GM19239 (cell line): ENCODE measurements at regions not wholly inside any gene's neighbourhood (a gene's known extent, or its start where the extent isn't known, plus 50 kb on each side); places are given as distances from the start of the nearest gene placed in this dataset.
"Not testable (repeated sequence)": the region's sequence is repeated elsewhere in the genome, so short reads cannot be mapped to it uniquely, and the experiment has no call there.

Source experiments
- DNase-seq: peaks from one replicate; pipeline ENCODE4 v3.0.0; 2011; ENCODE audit warnings: low spot score; ENCODE audit not compliant: insufficient read length
- FAIRE-seq: peaks from 2 replicates; lab custom pipeline; 2011; peaks lifted over from hg19 to GRCh38; lab: Jason Lieb, UNC

DNA sequence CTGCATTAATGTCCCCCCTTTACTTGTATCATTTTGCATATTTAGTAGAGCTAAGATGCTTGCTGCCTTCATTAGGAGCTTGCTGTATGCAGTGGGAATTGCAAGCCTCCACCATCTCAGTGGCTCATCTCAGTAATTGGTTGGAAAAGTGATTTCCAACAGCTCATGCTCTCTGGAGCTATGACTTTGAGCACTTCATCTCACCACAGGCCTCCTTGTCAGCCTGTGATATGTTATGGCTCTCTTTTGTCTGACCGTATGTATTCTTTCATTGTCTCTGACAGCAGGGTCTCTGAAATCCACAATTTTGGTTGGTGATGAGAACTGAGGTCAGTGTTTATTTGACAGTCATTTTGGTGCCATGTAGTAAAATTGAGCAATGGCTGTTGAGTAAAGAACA is 345.1 kb downstream of the FAT3 start:
- FAIRE-seq = no peak
- DNase-seq = no peak

DNA sequence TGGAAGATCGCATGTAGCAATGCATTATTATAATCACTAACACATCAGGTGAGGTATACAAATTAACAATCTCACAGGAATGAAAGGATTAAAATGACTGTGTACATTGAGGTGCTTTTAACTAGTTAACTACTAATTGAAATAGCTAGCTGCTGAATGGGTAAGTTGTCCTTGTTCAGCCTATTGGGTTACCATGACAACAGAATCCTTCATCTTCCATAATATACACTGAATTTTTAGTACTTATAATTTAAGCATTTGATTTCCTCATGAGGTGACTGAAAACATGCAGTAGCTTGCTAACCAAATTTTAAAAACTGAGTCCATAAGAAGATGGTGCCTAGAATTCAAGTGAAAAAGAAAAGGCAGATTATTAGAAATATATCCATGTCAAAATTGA is 347.9 kb downstream of the FAT3 start:
- DNase-seq = no peak
- FAIRE-seq = no peak

DNA sequence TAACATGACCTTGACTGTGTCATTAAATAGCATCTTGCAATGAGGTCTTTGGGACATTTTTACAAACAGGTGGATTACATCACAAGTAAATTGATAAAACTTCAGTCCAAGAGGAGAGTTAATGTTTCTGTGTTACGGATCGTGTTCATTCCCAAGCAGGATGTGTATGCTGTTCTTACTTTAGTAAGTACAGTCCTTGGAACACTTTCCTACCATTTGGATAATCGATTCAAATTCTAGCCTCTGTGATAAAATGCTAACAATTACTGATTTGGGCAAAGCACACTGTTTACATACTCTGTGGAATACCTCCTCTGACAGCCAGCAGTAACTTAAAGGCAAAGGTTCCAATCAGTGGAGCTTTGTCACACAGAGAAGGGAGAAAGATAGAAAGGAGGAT is 351.7 kb downstream of the FAT3 start:
- DNase-seq (no peak), FAIRE-seq (no peak)

DNA sequence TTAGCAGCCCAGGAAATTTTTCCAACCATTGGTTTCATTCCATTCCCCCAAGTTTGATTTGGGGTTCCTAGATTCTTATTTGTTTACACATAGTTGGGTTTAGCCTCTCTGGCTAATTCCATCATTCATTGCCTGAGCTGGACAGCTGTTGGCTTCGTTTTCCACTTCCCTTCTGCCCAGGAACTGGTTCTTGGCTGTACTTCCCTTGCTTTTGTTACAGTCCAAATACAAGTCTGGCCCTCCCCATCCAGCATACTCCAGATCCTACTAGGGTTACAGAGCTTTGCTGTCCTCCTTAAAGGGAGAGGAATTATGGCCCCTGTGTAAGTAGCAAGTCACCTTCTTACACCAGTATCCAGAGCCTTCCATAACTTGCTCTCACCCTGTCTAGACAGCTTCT is 356.3 kb downstream of the FAT3 start:
- DNase-seq = no peak
- FAIRE-seq = no peak

DNA sequence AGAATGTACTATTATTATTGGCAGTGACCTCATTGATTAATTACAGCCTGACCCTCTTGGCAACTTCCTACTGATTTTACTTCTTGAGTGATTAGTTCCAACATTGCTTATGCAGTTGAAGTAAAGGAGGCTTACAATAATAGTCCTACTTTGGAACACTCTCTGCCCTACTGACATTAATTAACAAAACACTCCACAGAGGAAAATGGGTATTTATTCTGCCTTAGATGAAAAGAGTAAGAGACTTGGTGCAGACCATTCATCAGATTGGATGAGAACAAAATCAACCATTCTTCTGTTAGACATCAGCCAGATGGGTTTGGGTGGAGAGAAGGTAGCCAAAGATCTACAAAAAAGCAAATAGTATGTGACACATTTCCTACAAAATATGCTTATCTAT is 363.8 kb downstream of the FAT3 start:
- FAIRE-seq = no peak
- no peak for DNase-seq

DNA sequence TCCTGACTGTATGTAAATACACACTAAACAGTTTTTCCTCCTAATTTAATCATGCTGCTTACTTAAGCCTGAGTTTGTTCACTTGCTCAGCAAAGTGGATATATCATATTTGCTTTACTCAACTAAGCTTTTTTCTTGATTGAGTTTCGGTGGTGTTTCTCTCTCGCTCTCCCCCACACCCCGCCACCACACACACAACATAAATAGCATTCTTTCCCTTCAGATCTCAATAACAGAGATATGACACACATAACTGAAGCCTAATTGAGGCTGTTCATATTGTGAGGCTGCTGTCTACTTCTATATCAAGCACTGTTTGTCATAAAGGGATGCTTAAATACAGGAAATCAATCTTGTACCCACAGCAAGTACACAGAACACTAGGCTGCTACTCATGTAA is 364.9 kb downstream of the FAT3 start:
- DNase-seq (no peak), FAIRE-seq (no peak)

DNA sequence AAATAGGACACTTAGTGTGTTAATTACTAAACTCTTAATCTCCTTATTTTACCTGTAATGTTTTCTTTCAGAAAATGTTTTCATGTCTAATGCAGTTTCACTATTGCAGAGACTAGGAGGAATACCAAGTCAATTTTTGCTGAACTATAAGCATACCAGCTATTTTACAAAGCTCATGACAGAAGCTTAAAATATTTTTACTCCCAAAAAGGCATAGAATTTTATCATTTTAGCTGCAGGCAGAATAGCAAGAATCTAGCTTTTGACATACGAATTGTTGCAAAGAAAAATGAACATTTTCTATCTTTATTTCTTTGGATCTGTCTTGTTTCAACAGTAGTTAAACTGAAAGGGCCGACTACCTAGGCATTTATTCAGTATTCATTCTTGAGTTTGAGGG is 366.9 kb downstream of the FAT3 start:
- FAIRE-seq (no peak), DNase-seq (no peak)

DNA sequence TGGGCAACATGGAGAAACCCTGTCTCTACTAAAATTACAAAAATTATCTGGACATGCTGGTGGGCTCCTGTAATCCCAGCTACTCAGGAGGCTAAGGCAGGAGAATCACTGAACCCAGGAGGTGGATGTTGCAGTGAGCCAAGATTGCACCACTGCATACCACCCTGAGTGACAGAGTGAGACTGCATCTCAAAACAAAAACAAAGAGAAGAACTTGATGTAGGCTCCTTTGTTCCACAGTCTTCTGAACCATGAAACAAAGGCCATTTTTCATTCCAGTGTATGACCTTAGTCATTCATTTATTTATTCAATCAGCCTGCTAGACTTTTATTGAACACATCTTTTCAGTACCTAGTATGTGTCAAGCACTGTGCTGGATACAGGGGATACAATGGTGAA is 369.6 kb downstream of the FAT3 start:
- DNase-seq (no peak), FAIRE-seq (no peak)

DNA sequence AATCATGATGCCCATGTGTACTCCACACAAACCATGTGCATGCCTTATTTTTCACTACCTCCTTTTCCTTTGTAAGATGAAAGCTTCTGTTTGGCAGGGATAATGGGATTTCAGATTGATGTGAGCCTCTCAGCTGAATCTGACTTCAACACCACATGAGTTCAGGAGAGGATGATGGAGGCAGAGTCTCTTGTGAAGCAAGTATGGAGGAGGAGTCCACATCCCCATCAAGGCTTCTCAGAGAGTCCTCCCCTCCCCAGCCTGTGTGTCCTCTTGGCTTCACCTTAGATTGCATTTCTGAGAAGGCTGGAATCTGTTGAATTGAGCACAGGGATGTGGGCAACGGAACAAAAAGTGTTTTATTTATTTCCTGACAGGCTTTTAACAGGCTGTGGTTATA is 370.4 kb downstream of the FAT3 start:
- FAIRE-seq (no peak), DNase-seq (no peak)

DNA sequence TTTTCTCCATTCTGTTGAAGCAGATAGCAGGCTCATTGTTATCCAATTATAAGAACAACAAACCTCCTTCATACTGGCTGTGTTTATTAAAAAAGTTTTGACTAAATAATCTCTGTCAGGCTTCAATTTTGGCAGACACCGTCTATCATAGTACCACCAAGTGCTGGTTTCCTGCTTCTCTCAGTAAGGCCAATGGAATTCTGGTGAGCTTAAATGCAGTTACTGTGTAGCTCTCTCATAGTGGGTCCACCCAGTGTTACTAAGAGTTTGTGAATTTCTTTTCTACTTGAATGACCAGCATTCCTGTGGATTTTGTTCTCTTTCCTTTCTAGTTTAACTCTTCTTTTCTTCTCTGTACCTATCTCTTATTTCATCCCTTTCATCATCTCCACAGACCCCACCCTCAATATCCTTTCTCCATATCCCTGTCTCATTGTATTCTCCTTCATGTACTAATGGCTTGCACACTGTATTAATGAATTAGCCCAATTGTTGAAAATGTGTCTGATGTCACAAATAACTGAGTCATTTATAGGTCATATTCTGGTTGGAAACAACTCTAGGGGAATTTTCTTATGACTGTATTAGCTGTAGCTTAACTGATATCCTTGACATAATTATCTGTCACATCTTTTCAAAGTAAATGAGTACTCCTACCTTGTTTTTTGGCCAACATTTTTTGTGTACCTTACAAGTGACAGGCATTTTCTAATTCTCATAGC is 372.1 kb downstream of the FAT3 start:
- DNase-seq (no peak), FAIRE-seq (no peak)

DNA sequence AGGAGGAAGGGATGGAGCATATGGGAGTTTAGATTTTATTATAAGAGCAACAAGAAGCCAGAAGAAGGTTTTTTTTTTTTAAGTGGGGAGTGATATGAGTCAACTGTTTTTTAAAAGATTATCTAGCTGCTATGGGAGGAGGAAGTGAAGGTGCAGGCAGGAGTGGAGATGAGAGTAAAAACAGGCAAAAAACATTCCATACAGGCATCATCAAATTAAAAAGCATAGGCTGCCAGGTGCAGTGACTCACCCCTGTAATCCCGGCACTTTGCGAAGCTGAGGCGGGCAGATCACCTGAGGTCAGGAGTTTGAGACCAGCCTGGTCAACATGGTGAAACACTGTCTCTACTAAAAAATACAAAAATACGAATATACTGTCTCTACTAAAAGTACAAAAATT is 368.4 kb upstream of the MTNR1B start:
- no peak for DNase-seq
- FAIRE-seq = no peak

DNA sequence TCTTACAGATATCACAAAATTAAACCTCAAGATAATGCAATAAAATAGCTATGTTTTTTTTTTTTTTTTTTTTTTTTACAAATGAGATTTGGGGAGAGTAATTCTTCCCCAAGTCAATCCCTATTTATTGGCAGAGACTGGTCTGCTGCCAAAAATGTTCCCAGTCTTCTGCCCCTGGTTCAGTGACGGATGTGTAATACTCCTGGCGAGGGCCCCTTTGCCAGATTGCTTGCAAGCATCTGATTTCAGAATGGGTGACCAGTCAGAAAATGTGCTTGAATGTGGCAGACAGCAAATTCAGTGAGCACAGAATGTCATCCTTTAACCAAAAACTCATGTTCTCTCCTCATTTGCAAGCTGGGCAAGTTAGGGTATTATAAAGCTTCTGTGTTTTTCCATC is 363.8 kb upstream of the MTNR1B start:
- no peak for FAIRE-seq
- DNase-seq = no peak

DNA sequence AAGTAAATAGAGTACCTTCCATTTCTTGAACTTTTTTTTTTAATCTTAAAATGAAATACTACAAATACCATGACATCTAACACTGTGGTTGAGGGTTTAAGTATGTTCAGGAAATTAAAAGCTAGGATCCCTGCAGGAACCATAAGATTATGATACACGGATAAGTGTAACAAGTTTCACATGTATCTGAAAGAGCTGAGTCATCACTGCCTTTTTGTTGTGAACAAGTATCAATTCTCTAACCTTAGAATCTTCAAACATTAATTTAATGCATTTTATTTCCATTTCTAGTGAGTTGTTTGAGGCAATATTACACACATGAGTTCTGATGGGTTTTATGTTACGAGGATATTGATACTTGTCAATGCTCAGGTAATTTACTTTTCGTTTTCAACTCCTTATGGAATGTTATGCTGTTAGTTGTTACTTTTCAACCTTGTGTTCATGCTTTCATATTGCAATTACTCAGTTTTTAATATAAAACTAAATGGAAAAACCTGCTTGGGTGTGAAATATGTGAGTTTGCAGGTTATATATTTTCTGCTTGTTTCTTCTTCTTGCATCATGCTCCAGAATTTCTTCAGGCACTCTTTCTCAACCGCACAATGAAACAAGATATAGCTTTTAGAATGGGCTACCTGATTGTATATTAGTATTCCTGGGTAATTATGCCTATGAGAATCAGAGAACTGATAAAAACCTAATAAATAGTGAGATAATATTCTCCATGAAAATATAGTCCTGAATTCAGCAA is 361.3 kb upstream of the MTNR1B start:
- DNase-seq (no peak), FAIRE-seq (no peak)

DNA sequence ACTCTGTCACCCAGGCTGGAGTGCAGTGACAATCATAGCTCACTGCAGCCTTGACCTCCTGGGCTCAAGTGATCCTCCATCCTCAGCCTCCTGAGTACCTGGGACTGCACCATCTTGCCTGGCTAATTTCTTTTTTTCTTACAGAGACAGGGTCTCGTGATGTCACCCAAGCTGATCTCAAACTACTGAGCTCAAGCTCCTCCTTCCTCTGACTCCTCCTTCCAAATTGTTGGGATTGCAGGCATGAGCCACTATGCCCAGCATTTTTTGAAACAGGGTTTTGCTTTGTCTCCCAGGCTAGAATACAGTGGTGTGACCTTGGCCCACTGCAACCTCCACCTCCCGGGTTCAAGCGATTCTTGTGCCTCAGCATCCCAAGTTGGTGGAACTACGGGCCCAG is 358.3 kb upstream of the MTNR1B start:
- FAIRE-seq (no peak), DNase-seq (no peak)

DNA sequence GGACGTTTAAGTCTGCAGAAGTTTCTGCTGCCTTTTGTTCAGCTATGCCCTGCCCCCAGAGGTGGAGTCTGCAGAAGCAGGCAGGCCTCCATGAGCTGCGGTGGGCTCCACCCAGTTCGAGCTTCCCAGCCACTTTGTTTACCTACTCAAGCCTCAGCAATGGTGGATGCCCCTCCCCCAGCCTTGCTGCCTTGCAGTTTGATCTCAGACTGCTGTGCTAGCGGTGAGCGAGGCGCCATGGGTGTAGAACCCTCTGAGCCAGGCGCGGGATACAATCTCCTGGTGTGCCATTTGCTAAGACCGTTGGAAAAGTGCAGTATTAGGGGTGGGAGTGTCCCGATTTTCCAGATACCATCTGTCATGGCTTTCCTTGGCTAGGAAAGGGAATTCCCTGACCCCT is 351.4 kb upstream of the MTNR1B start:
- not testable (repeated sequence) for FAIRE-seq

DNA sequence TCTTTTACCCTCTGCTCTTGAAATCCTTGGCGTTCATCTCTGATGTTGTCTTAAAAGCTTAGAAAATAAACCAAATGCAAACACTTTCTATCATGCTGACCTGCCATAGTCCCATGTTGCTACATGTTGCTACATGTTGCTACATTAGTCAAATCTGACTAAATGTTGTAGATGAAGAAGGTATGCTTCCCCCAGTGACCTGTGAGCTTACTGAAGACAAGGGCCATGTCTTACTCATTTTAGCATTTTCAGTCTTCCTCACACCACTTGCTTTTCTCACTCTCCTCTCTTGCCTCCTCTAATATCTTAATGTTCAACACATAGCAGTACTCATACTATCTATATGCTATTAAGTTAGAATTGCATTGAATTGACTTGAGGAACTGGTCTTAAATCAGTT is 346.4 kb upstream of the MTNR1B start:
- no peak for FAIRE-seq
- DNase-seq = no peak

More for the DNA sequence above, 351.4 kb upstream of the MTNR1B start:
- DNase-seq = not testable (repeated sequence)

DNA sequence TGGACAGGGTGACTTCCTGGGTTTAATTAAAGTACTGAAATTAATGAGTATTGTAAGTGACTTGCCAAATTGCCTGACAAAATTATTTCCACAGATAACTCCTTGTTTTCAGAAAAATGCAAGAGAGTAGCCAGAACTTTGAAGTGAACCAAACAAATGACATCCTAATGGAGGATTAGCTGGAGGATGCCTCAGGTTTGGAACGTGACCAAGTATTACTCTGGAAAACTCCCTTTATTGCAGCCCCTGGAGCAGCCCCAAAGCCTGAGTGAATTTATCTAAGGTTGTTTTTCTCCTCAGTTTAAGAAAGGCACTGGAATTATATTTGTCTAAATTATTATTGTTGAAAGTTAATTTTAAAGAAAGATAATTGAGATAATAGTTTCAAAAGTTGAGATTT is 343.6 kb upstream of the MTNR1B start:
- FAIRE-seq (no peak), DNase-seq (no peak)

DNA sequence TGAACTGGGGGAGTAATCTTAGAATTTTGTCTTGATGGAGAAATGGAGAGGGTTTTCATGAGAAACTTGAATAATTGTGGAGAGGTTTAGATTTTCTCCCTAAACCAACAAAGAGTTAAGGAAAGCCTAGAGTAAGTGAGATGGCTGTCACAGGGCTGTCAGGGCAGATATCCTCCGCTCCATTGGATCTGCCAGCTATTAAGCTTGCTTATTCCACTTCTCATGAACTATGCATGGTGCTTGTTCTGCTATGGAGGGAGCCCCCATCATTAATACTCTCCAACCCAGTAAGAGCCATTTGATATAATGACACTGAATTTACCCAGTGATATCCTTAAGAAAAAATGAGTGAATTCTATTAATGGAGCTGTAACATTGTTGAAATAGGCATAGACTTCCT is 342.8 kb upstream of the MTNR1B start:
- FAIRE-seq (no peak), DNase-seq (no peak)

DNA sequence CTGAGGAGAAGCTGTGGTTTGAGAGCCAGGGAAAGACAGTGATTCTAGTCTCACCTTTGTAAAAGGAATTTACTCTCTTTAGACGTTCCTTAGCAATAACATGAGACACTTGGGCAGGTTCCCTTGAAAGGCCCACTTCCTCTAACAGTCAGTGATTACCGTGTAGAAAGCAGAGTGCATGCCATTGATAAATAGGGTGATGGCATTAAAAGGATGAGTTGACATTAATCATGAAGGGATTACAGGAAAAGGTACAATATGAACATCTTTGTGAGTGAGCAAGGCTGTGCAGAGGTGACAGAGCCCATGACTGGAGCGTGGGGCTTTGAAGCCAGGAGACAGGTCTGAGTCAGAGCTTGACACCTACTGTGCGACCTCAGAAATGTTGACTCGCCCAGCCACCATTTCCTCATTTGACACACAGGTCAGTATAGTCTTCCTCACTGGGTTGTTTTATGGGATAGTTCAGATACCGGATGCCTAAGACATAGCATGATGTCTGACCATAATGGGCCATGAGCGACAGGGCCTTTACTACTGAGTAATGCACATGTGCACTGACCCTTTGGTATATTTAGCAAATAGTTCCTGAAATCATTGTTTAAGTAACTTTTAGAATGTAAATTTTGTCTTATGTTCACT is 341.7 kb upstream of the MTNR1B start:
- DNase-seq (no peak), FAIRE-seq (no peak)

DNA sequence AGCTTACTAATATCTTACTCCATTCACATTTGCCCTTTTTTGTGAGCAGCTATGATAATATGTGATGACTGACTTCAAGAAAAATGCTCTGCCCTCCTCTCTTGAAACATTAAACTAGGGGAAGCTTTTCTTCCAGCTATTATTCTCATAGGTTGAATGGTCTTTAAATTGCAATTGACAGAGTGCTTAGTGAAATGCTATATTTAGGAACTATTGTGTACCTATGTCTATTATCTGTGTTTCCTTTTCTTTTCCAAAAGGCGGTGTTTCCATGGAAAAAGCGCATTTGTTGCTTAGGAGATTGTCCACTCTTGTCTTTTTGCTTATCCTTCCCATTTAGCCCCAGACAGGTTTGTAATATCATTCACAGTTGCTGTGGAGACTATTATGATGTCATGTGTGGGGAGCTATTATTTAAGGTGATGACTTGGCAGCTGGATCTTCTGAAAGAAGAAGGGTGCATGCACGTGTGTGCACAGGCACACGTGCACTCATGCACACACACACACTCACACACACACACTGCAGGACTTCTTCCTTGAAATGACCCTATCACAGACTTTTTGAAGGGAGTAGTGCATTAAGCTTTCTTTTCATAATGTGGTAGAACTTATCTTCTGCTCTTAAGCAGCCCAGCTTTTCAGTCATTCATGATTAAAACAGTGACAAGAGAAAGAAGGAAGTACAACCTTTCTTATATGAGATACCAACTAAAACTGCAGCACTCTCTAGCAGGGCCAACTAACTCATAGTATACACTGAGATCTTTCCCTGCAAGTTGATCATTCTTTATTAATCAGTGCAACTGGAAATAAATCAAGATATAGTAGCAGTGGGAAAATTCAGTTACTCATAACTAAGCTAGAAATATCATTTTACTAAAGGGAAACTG is 340.8 kb upstream of the MTNR1B start:
- no peak for FAIRE-seq
- DNase-seq = no peak

DNA sequence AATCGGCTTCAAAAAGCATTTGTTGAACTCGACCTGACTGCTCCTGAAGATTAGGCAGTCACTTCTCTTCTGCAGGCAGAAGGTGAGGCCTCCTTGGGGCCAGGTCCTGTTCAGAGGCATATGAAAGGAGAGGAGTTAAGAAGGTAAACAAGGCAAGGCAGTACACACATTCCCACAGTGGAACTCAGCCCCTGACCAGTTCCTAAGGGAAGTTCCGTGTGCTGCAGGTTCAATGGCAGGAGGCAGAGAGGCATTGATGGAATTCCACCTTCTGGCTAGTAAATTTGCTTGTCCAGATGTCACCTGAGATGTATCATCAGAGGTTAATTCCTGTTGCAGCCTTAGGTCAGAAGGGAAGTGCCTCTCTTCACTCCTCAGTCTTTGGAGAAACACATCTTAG is 337.0 kb upstream of the MTNR1B start:
- no peak for FAIRE-seq

More for the DNA sequence above, 337.0 kb upstream of the MTNR1B start:
- DNase-seq = no peak
